ENCODE measurements at regions not wholly inside any gene's neighbourhood (a gene's known extent, or its start where the extent isn't known, plus 50 kb on each side); places are given as distances from the start of the nearest gene placed in this dataset.

DNA sequence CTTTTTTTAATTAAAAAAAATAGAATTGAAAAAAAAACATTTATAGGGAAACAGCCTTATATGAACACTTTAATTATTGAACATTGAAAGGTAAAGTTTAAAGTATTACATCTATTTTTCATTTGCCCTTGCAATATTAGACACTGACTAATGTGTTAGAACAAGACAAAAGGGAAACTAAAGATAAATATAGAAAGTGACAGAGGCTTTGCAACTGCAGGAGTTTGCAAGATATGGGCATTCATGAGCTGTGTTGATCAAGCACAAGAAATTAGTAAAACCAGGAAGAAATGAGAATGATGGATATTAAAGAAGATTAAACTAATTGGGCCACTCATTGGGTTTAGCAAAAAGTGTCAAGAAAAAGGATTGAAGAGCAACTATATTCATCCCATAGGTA, 1097.7 kb upstream of the CELF4 start:
- H3K4me1 ChIP-seq (ENCODE audit: control insufficient read depth, insufficient read depth, low read length): no peaks in the 10 kb centered on the region
- no peaks in the 10 kb centered on the region for H3K36me3 ChIP-seq (ENCODE audit: control insufficient read depth, insufficient read depth, low read length)
- DNase-seq: no peak
- no peak overlapping the region for H3K4me3 Mint-ChIP-seq
- TF ChIP-seq, protein P1, sequence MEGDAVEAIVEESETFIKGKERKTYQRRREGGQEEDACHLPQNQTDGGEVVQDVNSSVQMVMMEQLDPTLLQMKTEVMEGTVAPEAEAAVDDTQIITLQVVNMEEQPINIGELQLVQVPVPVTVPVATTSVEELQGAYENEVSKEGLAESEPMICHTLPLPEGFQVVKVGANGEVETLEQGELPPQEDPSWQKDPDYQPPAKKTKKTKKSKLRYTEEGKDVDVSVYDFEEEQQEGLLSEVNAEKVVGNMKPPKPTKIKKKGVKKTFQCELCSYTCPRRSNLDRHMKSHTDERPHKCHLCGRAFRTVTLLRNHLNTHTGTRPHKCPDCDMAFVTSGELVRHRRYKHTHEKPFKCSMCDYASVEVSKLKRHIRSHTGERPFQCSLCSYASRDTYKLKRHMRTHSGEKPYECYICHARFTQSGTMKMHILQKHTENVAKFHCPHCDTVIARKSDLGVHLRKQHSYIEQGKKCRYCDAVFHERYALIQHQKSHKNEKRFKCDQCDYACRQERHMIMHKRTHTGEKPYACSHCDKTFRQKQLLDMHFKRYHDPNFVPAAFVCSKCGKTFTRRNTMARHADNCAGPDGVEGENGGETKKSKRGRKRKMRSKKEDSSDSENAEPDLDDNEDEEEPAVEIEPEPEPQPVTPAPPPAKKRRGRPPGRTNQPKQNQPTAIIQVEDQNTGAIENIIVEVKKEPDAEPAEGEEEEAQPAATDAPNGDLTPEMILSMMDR (conservative IDR thresholded peaks at IDR 0.05): no peak
- H3K9me3 Mint-ChIP-seq: no peaks in the 10 kb centered on the region
- H3K27me3 ChIP-seq (ENCODE audit: control insufficient read depth, insufficient read depth, low read length, poor library complexity, severe bottlenecking): no peaks in the 10 kb centered on the region
- H3K27me3 Mint-ChIP-seq (ENCODE audit: insufficient read depth): no peaks in the 10 kb centered on the region
- no peak overlapping the region for H3K9ac ChIP-seq (ENCODE audit: extremely low read depth, low read length, poor library complexity, severe bottlenecking)
- no peaks in the 10 kb centered on the region for H3K4me1 Mint-ChIP-seq
- H3K9me3 ChIP-seq (ENCODE audit: control insufficient read depth, low read length): no peaks in the 10 kb centered on the region
- H3K27ac ChIP-seq (ENCODE audit: low read depth, low read length): no peak overlapping the region
- H3K36me3 Mint-ChIP-seq (ENCODE audit: low read depth): no peaks in the 10 kb centered on the region
- H3K4me3 ChIP-seq (ENCODE audit: low read length): no peak overlapping the region
- no peak overlapping the region for H3K27ac Mint-ChIP-seq

DNA sequence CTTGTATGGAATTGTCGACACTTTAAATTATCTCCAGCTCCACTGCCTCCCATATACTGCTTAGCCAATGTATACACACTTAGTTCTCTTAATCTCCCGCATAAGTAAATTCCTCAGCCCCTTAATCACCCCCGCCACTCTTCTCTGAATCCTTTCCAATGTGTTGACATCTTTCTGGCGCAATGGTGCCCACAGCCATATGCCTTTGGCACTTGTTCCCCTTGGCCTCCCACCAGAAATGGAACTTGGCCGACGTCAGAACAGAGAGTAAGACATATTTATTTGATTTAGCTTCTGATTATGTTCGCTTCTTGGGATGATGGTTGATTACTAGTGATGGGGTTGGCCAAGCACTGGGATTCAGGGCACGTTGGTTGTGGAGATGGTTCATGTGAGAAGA, 1089.3 kb upstream of the CELF4 start:
- Mint-ChIP-seq H3K4me1 (no peaks in the 10 kb centered on the region), H3K36me3 (ENCODE audit: low read depth) (no peaks in the 10 kb centered on the region), H3K4me3 (no peak overlapping the region), H3K9me3 (no peaks in the 10 kb centered on the region), H3K27ac (no peak overlapping the region), H3K27me3 (ENCODE audit: insufficient read depth) (peaks cover 2% of the 10 kb centered on the region)
- Histone ChIP-seq H3K4me1 (ENCODE audit: control insufficient read depth, insufficient read depth, low read length) (no peaks in the 10 kb centered on the region), H3K27me3 (ENCODE audit: control insufficient read depth, insufficient read depth, low read length, poor library complexity, severe bottlenecking) (no peaks in the 10 kb centered on the region), H3K36me3 (ENCODE audit: control insufficient read depth, insufficient read depth, low read length) (no peaks in the 10 kb centered on the region), H3K27ac (ENCODE audit: low read depth, low read length) (no peak overlapping the region), H3K4me3 (ENCODE audit: low read length) (no peak overlapping the region), H3K9me3 (ENCODE audit: control insufficient read depth, low read length) (no peaks in the 10 kb centered on the region), H3K9ac (ENCODE audit: extremely low read depth, low read length, poor library complexity, severe bottlenecking) (no peak overlapping the region)
- 91 to 100% methylated on average over 3 to 8 of the region's 8 CpGs for WGBS, 2 experiments (ENCODE audit: insufficient coverage in 1 of 2, insufficient read length in 1 of 2)
- TF ChIP-seq, protein P1 (conservative IDR thresholded peaks at IDR 0.05): no peak
- no peak for DNase-seq

DNA sequence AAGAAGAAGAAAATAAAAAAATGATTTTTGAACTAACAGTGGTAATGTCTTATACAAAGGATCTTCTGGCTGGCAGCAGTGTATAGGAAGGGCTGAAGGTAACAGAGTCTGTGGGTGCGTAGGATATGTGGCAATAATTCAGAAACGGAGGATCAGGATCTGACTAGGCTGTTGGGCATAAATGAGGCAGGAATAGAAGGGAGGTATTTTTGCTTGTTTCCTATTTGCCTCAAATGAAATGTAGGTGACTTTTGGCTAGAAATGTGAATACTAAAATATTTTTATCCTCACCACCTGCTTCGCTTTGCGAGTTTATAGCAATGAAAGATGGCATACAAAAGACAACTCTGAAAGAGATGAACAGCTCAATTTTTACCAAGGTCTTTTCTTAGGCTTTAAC, 1086.1 kb upstream of the CELF4 start:
- TF ChIP-seq, protein P1 (conservative IDR thresholded peaks at IDR 0.05): no peak
- no peaks in the 10 kb centered on the region for H3K27me3 ChIP-seq (ENCODE audit: control insufficient read depth, insufficient read depth, low read length, poor library complexity, severe bottlenecking)
- Mint-ChIP-seq H3K27ac (no peak overlapping the region), H3K4me3 (no peak overlapping the region), H3K9me3 (no peaks in the 10 kb centered on the region), H3K27me3 (ENCODE audit: insufficient read depth) (no peaks in the 10 kb centered on the region), H3K36me3 (ENCODE audit: low read depth) (no peaks in the 10 kb centered on the region), H3K4me1 (no peaks in the 10 kb centered on the region)
- H3K4me1 ChIP-seq (ENCODE audit: control insufficient read depth, insufficient read depth, low read length): no peaks in the 10 kb centered on the region
- no peak overlapping the region for H3K27ac ChIP-seq (ENCODE audit: low read depth, low read length)
- no peak overlapping the region for H3K9ac ChIP-seq (ENCODE audit: extremely low read depth, low read length, poor library complexity, severe bottlenecking)
- no peaks in the 10 kb centered on the region for H3K9me3 ChIP-seq (ENCODE audit: control insufficient read depth, low read length)
- H3K36me3 ChIP-seq (ENCODE audit: control insufficient read depth, insufficient read depth, low read length): no peaks in the 10 kb centered on the region
- H3K4me3 ChIP-seq (ENCODE audit: low read length): no peak overlapping the region
- DNase-seq: no peak
- 92 to 100% methylated on average over 1 to 4 of the region's 4 CpGs for WGBS, 2 experiments (ENCODE audit: insufficient coverage in 1 of 2, insufficient read length in 1 of 2)

All from endodermal cell (in vitro differentiated cells).